Esophagus squamous epithelium (tissue), 4 donors: ENCODE measurements at regions not wholly inside any gene's neighbourhood (a gene's known extent, or its start where the extent isn't known, plus 50 kb on each side); places are given as distances from the start of the nearest gene placed in this dataset.

Source experiments
- POLR2A ChIP-seq, 4 donors: fragments of 450-650 bp; IDR thresholded peaks; one replicate each; pipeline ENCODE4 v1.6.1; 2017; ENCODE audit warnings: antibody characterized with exemption in 4 of 4, mild to moderate bottlenecking in 4 of 4, moderate library complexity in 3 of 4
- TF ChIP-seq, protein P1 (sequence below), 6 experiments: fragments of 450-650 bp in 4 of 6; fragments of 200-600 bp in 2 of 6; sonication (generic) in 2 of 6; IDR thresholded peaks; one replicate each; pipeline ENCODE4 v1.5.1; 2016 to 2019; ENCODE audit warnings: antibody characterized with exemption in 6 of 6, mild to moderate bottlenecking in 4 of 6, moderate library complexity in 4 of 6

DNA sequence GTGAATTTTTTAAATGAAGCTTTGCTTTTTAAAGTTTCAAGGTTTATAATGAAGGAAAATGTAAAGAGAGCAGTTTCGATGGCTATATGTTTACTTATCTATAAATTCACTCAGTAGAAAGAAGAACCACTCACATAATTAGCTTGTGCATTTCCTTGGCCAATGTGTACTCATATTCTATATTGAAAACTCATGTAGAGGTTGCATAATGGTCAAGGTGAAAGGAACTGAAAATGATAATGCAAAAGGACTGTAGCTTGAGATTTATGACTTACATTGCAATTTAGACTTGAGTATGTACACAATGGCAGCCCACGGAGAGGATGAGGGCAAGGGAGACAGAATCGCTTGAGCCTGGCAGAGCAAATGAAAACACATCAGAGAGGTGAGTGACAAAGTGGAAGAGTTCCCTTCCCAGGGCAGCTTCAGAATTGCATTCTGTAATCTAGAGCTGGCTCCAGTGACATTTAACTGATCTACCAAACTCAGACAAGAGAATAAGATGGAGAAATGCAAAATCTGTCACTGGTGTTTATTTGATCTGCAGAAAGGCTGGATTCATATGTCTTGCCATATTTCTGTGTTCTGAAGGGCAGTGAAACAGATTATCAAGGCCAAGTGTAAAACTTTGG, 191.8 kb downstream of the TMEM200A start:
- no peak for TF ChIP-seq POLR2A (IDR thresholded peaks at IDR 0.05)
- TF ChIP-seq, protein P1, sequence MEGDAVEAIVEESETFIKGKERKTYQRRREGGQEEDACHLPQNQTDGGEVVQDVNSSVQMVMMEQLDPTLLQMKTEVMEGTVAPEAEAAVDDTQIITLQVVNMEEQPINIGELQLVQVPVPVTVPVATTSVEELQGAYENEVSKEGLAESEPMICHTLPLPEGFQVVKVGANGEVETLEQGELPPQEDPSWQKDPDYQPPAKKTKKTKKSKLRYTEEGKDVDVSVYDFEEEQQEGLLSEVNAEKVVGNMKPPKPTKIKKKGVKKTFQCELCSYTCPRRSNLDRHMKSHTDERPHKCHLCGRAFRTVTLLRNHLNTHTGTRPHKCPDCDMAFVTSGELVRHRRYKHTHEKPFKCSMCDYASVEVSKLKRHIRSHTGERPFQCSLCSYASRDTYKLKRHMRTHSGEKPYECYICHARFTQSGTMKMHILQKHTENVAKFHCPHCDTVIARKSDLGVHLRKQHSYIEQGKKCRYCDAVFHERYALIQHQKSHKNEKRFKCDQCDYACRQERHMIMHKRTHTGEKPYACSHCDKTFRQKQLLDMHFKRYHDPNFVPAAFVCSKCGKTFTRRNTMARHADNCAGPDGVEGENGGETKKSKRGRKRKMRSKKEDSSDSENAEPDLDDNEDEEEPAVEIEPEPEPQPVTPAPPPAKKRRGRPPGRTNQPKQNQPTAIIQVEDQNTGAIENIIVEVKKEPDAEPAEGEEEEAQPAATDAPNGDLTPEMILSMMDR (IDR thresholded peaks at IDR 0.05), result no peak
